Hepatocyte (in vitro differentiated cells): ENCODE measurements at regions not wholly inside any gene's neighbourhood (a gene's known extent, or its start where the extent isn't known, plus 50 kb on each side); places are given as distances from the start of the nearest gene placed in this dataset.

Experiments used
- CTCF ChIP-seq: fragments of 200-600 bp; sonication (generic); IDR thresholded peaks from 2 replicates; pipeline ENCODE4 v1.5.1; 2016; ENCODE audit warnings: antibody characterized with exemption, mild to moderate bottlenecking; ENCODE audit not compliant: poor library complexity
- EZH2 ChIP-seq: fragments of 200-600 bp; sonication (generic); IDR thresholded peaks from 2 replicates; pipeline ENCODE4 v1.6.1; 2016; ENCODE audit warnings: antibody characterized with exemption, mild to moderate bottlenecking, borderline replicate concordance
- EZH2phosphoT487 ChIP-seq: fragments of 200-600 bp; sonication (generic); IDR thresholded peaks from one replicate; pipeline ENCODE4 v1.6.1; 2018; ENCODE audit warnings: antibody characterized with exemption, mild to moderate bottlenecking, low read depth, moderate library complexity; ENCODE audit not compliant: unreplicated experiment, severe bottlenecking

- no peak for TF ChIP-seq CTCF
- TF ChIP-seq EZH2: no peak
- no peak for TF ChIP-seq EZH2phosphoT487
Measured at GRCh38 chr2:239793836-239794235, 231.3 kb downstream of the NDUFA10 start.
